Muscle of leg (tissue), 3 donors: ENCODE measurements at regions not wholly inside any gene's neighbourhood (a gene's known extent, or its start where the extent isn't known, plus 50 kb on each side); places are given as distances from the start of the nearest gene placed in this dataset.

Experiments
- DNase-seq: peaks from one replicate; pipeline ENCODE4 v3.0.0; 2013
- H3K27ac ChIP-seq: one replicate; pipeline ENCODE4 v1.5.1; 2013; ENCODE audit warnings: mild to moderate bottlenecking, low read length, control low read depth
- H3K27me3 ChIP-seq: one replicate; pipeline ENCODE4 v1.6.1; 2013; ENCODE audit warnings: low read length; ENCODE audit not compliant: control insufficient read depth, insufficient read depth
- H3K36me3 ChIP-seq: one replicate; pipeline ENCODE4 v1.6.1; 2013; ENCODE audit warnings: low read length; ENCODE audit not compliant: control insufficient read depth, insufficient read depth
- H3K4me1 ChIP-seq: one replicate; pipeline ENCODE4 v1.6.1; 2013; ENCODE audit warnings: low read length; ENCODE audit not compliant: control insufficient read depth, insufficient read depth
- H3K4me3 ChIP-seq: one replicate; pipeline ENCODE4 v1.5.1; 2013; ENCODE audit warnings: low read length, control low read depth
- H3K9me3 ChIP-seq: replicated peaks from 2 replicates; pipeline ENCODE4 v1.6.1; 2013; ENCODE audit warnings: low read depth, low read length; ENCODE audit not compliant: control insufficient read depth
- WGBS: methylation state at CpG from one replicate; pipeline ENCODE4 v1.1.5; 2013; ENCODE audit warnings: missing lambda C conversion rate; ENCODE audit not compliant: insufficient coverage; 5-methylcytosine and 5-hydroxymethylcytosine counted together

DNA sequence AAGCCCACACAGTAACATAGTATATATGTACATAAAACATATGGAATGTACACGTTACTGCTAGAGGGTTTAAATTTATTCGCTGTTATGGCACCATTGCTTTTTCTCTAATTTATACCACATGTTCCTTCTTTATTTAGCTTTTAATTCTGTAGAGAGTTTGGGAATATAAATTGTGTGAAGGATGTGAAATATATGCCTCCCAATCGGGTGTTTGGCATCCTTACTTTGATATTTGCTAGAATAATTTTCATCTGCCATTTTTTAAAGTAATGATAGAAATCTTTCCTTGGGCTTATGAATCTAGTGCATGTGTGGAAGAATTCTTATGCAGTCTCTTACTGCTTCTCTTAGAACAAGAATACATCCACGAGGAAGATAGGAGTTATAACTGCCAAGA lies 509.8 kb upstream of the RAG2 start:
- Histone ChIP-seq H3K27me3 (no peaks in the 10 kb centered on the region), H3K36me3 (no peaks in the 10 kb centered on the region), H3K27ac (no peak overlapping the region), H3K4me3 (no peak overlapping the region), H3K4me1 (no peaks in the 10 kb centered on the region), H3K9me3 (no peaks in the 10 kb centered on the region)
- no CpG with 5 or more reads among the region's 4 CpGs for WGBS
- peak; percentile 25 for DNase-seq

DNA sequence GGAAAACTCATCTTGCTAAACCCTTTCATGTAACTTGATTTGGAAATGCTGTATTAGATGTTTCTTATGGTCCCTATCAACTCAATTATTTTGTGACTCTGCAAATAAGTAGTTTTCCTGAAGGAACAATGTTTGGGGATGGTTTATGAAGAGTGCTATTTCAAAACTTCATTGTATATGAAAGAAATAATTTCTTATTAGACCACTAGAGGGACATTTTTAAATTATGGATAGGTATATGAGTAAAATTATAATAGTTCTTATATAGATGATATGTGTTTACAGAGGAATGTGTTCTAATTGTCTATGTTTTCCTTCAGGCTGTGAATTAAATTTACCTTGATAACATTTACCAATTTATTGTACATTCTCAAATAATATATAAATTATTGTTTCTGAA lies 509.4 kb upstream of the RAG2 start:
- Histone ChIP-seq H3K36me3 (no peaks in the 10 kb centered on the region), H3K27ac (no peak overlapping the region), H3K4me1 (no peaks in the 10 kb centered on the region), H3K9me3 (no peaks in the 10 kb centered on the region), H3K4me3 (no peak overlapping the region), H3K27me3 (no peaks in the 10 kb centered on the region)
- no peak for DNase-seq

DNA sequence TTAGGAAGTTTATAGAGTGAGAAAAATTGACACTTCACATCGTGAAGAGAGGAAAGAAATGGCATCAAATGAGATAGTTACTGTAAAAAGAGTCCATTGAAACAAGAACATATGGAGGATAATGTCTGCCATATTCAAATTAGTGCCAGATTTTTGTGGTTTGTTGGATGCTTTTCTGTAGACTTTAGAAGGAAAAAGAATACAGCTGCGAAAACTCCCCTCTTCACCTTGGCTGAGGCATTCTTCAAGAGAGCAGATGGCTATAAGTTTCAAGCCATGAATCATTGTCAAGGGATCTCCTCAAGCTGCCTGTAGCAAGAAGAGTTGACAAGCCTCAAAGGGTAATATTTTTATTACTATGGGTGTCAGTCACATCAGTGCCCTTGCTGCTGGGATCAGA lies 507.4 kb upstream of the RAG2 start:
- Histone ChIP-seq H3K4me1 (no peaks in the 10 kb centered on the region), H3K27me3 (no peaks in the 10 kb centered on the region), H3K4me3 (no peak overlapping the region), H3K9me3 (no peaks in the 10 kb centered on the region), H3K36me3 (no peaks in the 10 kb centered on the region), H3K27ac (no peak overlapping the region)
- DNase-seq, result peak; percentile 53
- WGBS, result 33% methylated on average over 1 of the region's 2 CpGs

DNA sequence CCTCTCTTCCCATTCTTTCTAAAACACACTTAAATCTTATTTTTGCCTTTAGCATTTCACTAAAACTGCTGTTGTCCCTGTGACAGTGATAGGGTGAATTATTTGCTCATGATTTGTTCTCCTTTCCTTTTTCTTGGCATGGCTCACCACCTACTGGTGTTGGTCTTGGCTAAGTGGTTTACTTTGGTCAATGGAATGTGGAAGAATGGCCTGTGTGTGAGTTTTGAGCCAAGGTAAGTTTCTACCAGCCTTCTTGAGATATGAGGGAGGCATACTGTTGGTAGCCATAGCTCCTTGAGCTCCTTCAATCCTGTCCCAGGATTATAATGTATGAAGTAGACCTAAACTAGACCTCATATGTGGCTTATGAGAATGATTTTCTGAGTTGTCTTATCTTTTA lies 506.3 kb upstream of the RAG2 start:
- H3K4me1 ChIP-seq, result no peaks in the 10 kb centered on the region
- DNase-seq, result no peak
- H3K9me3 ChIP-seq, result no peaks in the 10 kb centered on the region
- H3K27ac ChIP-seq, result no peak overlapping the region
- no peaks in the 10 kb centered on the region for H3K27me3 ChIP-seq
- H3K4me3 ChIP-seq, result no peak overlapping the region
- no peaks in the 10 kb centered on the region for H3K36me3 ChIP-seq

DNA sequence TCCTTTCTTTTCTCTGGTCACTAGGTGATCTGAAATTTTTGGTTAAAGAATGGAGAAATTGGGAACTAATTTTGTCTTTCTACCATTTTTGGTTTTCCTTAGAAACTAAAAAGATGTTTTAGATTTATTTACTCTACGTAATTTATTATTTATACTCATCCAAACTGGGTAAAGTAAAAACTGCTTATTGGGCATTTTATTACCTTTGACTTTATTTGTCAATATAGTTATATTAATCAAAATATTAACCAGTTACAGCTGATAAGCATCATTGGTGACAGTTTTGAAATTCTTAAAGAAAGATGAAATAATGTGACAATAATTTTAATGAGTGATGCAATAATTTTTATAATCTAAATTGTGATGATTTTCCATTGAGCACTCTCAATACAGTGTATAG lies 502.0 kb upstream of the RAG2 start:
- no peak overlapping the region for H3K4me3 ChIP-seq
- no peak for DNase-seq
- no CpG with 5 or more reads among the region's 1 CpG for WGBS
- no peak overlapping the region for H3K27ac ChIP-seq
- no peaks in the 10 kb centered on the region for H3K9me3 ChIP-seq
- H3K4me1 ChIP-seq, result no peaks in the 10 kb centered on the region
- H3K36me3 ChIP-seq, result no peaks in the 10 kb centered on the region
- H3K27me3 ChIP-seq, result no peaks in the 10 kb centered on the region

DNA sequence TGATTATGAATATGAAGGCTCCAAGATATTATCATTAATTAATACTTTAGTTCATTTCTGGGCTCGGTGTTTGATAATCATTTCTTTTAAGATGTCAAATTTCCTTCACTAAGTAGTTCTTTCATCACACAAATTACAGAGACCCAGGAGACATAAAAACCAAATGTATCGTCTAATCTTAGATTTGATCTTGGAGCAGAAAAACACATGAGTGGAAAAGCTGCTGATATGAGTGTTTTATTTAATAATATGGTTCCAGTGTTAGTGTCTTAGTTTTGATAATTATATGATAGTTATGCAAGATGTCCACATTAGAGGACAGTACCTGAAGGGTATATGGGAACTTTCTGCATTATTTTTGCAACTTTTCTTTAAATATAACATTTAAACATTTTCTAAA lies 494.5 kb upstream of the RAG2 start:
- Histone ChIP-seq H3K4me3 (no peak overlapping the region), H3K4me1 (no peaks in the 10 kb centered on the region), H3K36me3 (no peaks in the 10 kb centered on the region), H3K27me3 (no peaks in the 10 kb centered on the region), H3K27ac (no peak overlapping the region), H3K9me3 (no peaks in the 10 kb centered on the region)
- no CpG with 5 or more reads among the region's 2 CpGs for WGBS
- no peak for DNase-seq

DNA sequence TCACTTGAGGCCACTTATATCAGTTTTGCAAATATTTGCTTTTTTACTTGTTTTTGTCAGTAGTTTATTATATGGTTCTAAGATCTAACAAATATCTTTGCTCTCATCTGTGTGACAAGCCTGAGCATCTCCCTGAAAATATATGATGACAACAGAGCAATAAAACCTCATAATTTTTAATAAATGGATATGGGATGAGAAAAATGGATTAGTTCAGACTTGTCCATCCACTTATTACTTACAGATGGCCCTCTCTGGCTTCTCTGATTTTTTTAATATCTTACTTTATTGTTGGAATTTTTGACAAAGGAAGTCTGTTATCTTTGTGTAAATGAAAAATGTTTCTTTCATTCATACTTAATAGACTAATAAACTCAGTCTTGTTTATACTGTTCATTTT lies 491.4 kb upstream of the RAG2 start:
- H3K27ac ChIP-seq, result no peak overlapping the region
- no peaks in the 10 kb centered on the region for H3K27me3 ChIP-seq
- no peak for DNase-seq
- H3K4me3 ChIP-seq, result no peak overlapping the region
- H3K4me1 ChIP-seq, result no peaks in the 10 kb centered on the region
- H3K36me3 ChIP-seq, result no peaks in the 10 kb centered on the region
- H3K9me3 ChIP-seq, result no peaks in the 10 kb centered on the region

DNA sequence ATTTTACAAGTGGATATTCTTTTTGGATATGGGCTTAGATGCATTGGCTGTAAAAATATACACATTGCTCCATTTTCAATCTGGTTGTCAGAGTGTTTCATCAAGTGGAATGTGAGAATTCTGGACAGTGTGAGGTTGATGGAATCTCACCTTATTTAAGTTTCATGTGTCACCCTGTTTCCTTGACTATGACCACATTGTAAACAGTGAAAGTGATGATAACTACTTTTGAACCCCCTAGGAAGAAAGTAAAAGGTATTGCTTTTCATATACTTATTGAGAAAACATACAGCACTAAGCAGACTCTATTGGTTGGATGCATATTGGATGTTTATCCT lies 490.5 kb upstream of the RAG2 start:
- H3K36me3 ChIP-seq, result no peaks in the 10 kb centered on the region
- no peaks in the 10 kb centered on the region for H3K9me3 ChIP-seq
- H3K27ac ChIP-seq, result no peak overlapping the region
- no peak overlapping the region for H3K4me3 ChIP-seq
- no peak for DNase-seq
- no peaks in the 10 kb centered on the region for H3K4me1 ChIP-seq
- H3K27me3 ChIP-seq, result no peaks in the 10 kb centered on the region

DNA sequence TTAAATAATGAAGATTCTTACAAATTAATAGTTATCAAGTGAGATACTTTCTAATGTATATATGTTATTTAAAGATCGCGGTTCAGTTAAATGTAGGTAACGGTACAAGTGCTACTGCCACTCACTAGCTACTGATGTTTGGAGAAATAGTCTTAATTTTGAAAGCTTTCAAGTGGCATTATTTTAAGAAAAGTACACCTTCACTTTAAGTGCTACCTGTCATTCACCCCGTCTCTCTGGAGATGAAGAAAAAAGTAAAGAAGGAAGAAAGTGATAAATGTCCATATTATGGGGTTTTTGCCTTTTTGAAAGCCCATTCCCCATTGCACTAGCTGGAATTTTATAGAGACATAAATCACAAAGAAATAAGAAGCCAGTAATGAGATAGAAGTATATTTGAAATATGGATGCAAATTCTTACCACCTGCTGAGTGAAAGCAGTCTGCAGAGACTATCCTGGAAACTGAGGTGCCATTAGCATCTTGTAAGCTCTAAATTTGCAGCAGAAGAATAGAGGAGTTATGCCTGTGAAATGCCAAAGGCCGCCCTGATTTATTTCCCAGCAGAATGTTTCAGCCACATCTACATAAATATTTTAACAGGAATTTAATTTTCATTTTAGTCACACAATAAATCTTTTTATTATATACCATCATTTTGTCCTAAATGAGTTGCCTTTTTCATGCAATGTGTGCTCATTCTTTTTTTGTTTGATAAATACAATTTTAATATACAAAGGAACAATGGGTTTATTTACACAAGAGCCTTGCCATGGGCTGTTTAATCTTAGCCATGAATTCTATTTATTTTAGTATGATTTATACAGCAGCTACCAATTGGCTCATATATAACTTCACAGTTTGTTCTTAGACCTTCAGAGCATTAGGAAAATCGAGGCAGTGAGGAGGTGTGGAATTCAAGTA lies 489.9 kb upstream of the RAG2 start:
- no peak for DNase-seq
- Histone ChIP-seq H3K4me3 (no peak overlapping the region), H3K27me3 (no peaks in the 10 kb centered on the region), H3K9me3 (no peaks in the 10 kb centered on the region), H3K27ac (no peak overlapping the region), H3K4me1 (no peaks in the 10 kb centered on the region), H3K36me3 (no peaks in the 10 kb centered on the region)
- WGBS, result no CpG with 5 or more reads among the region's 6 CpGs

DNA sequence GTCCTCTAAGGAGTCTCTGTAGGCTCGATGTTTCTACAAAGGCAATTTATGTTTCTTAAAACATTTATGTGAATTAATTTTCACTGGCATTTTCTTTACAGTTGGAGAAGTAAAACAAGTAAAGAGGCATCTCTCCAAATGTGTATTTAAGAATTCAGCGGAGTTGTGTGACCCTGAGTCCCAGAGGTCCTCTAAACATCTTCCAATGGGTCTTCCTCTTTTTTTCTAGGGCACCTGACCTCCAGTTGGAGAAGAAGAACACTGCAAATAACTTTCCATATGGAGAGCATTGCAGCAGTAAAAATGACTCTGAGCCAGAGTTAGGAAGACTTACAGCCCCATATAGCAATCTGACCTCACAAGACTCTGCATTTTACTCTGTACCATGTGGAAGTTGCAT lies 480.5 kb upstream of the RAG2 start:
- no peak overlapping the region for H3K27ac ChIP-seq
- H3K36me3 ChIP-seq, result no peaks in the 10 kb centered on the region
- no peaks in the 10 kb centered on the region for H3K4me1 ChIP-seq
- WGBS, result no CpG with 5 or more reads among the region's 2 CpGs
- H3K9me3 ChIP-seq, result no peaks in the 10 kb centered on the region
- peak; percentile 65 for DNase-seq
- H3K4me3 ChIP-seq, result no peak overlapping the region
- H3K27me3 ChIP-seq, result no peaks in the 10 kb centered on the region

DNA sequence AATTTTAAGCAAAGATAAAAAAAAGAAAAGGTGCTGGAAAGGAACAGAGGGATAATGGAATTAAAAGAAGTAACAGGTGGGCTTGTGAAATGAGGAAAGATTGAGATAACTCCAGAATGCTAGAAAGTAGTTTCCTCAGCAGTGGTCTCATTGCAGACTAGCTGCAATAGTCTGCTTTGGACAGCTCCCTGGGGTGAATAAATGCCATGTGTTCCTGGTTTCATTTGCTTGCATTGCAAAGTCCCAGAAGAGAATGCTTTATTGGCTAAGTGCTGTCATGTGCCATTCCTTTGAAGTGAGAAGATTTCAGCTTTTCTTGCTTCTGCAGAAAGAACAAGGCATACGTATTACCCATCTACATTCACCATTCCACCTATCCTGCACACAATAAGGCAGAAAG lies 478.8 kb upstream of the RAG2 start:
- Histone ChIP-seq H3K27me3 (no peaks in the 10 kb centered on the region), H3K27ac (no peak overlapping the region), H3K36me3 (no peaks in the 10 kb centered on the region), H3K4me3 (no peak overlapping the region), H3K4me1 (no peaks in the 10 kb centered on the region), H3K9me3 (no peaks in the 10 kb centered on the region)
- DNase-seq, result peak; percentile 12
- WGBS, result no CpG with 5 or more reads among the region's 1 CpG
